Ovary (tissue), 3 donors: ENCODE measurements at regions not wholly inside any gene's neighbourhood (a gene's known extent, or its start where the extent isn't known, plus 50 kb on each side); places are given as distances from the start of the nearest gene placed in this dataset.

Experiments
- CTCF ChIP-seq, 3 donors: fragments of 450-650 bp in 2 of 3; fragments of 200-600 bp in 1 of 3; IDR thresholded peaks; one replicate each; pipeline versions ENCODE4 v1.5.1 to v1.8.0; 2016 to 2022; ENCODE audit warnings: antibody characterized with exemption in 3 of 3, mild to moderate bottlenecking in 1 of 3
- POLR2A ChIP-seq: fragments of 450-650 bp; IDR thresholded peaks from one replicate; pipeline ENCODE4 v1.6.1; 2017; ENCODE audit warnings: antibody characterized with exemption, mild to moderate bottlenecking, moderate library complexity
- donor health status: DM: no; HTN: no; CAD: no.

- TF ChIP-seq CTCF (IDR thresholded peaks at IDR 0.05) (no peak), POLR2A (no peak)
These were observed 332.2 kb upstream of the KIF2B start for GRCh38 chr17:53490447-53490968.
